ENCODE measurements at regions not wholly inside any gene's neighbourhood (a gene's known extent, or its start where the extent isn't known, plus 50 kb on each side); places are given as distances from the start of the nearest gene placed in this dataset.
"Not testable (repeated sequence)": the region's sequence is repeated elsewhere in the genome, so short reads cannot be mapped to it uniquely, and the experiment has no call there.

DNA sequence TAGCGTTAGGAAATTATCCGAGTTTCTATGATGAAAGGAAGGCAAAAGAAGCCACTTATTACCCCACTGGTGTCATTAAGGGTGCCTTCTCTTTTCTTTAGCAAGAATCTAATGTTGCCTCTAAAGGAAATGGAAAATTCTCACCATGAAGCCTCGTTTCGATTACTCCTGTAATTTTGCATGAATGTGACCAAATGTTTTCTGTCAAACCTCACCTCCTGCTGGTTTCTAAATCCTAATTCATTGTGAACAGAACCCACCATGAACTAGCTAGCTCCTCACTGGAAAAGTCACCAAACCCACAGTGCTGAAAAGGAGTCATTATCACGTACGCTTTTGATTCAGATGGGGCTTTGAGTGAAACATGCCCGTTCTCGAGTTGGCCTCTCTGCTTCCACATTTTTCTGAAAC is 119.9 kb downstream of the COPS8 start:
- no peaks in the 10 kb centered on the region for H3K4me1 Mint-ChIP-seq
- H3K4me3 Mint-ChIP-seq = no peak overlapping the region
- DNase-seq = no peak
- no peaks in the 10 kb centered on the region for H3K9me3 Mint-ChIP-seq
- H3K36me3 Mint-ChIP-seq (ENCODE audit: low read depth) = no peaks in the 10 kb centered on the region
- POLR2A ChIA-PET = no interaction called here
- H3K27ac Mint-ChIP-seq = no peak overlapping the region
- no peaks in the 10 kb centered on the region for H3K27me3 Mint-ChIP-seq
- CTCF ChIA-PET = no interaction called here

DNA sequence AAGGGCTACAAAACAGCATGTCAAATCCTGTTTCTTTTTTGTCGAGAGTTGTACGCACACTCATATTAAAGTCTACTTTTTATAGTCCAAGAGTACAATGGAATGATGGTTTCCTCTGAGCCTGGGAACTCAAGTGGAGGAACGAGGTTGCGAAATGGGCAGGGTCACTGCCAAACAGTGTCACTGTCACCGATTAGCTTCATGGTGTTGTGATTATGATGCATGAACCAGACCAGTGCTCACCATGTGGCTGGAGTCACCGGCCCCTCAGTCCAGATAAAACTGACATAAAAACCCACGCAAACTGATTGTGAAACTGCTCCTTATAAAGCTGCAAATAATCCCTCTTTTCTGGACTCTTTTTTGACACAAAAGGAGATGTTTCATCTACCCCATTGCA is 122.0 kb downstream of the COPS8 start:
- no peaks in the 10 kb centered on the region for H3K9me3 Mint-ChIP-seq
- ChIA-PET POLR2A (no interaction called here), CTCF (interaction anchor here (0.6 to 1.2 kb wide), 2 partner anchors 11 to 355 kb away, joined by 3 read pairs; no protein-coding TSS in a partner anchor)
- H3K4me1 Mint-ChIP-seq = no peaks in the 10 kb centered on the region
- no peak for DNase-seq
- H3K36me3 Mint-ChIP-seq (ENCODE audit: low read depth) = no peaks in the 10 kb centered on the region
- no peak overlapping the region for H3K27ac Mint-ChIP-seq
- H3K27me3 Mint-ChIP-seq = no peaks in the 10 kb centered on the region
- no peak overlapping the region for H3K4me3 Mint-ChIP-seq

DNA sequence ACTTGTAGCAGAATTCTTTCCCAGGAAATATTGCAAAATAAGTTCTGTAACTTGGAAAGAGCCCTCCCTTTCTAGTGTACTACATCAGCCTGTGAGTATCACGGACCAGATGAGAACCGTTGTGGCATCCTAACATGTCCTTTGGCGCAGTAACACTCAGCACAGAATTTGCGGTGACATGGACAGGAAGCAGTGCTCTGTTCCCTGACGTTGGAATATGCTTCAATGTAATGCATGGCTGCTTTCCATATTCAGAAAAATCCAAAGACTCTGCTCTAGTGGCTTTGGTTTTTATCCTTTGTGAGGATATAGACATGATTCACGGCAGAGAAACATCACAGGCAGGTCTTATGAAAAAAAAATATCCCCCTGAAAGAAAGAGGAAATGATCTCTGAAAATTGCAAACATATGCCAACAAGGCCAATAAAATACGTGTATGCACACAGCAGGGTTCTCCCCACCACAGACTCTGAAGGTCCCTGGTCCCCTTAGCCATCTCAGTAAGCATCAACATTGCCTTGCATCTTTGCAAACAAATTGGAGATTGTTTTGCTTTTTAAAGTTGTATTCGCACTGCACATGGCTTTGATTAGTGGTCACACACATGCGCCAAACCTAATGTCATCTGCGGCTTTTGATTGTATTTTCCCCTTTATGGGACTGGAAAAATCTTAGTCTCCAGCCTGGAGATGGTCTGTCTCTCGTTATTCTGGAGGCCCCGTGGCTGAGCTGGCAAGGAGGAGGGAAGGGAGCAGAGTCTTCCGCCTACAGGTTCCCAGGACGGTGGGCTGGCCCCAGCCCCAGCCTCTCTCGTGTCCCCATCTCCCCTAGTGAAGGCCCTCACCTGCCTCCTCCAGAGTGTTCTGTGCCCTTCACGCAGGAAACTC is 122.9 kb downstream of the COPS8 start:
- H3K27ac Mint-ChIP-seq = no peak overlapping the region
- no peak for DNase-seq
- H3K4me1 Mint-ChIP-seq = no peaks in the 10 kb centered on the region
- ChIA-PET CTCF (no interaction called here), POLR2A (no interaction called here)
- H3K36me3 Mint-ChIP-seq (ENCODE audit: low read depth) = no peaks in the 10 kb centered on the region
- no peaks in the 10 kb centered on the region for H3K9me3 Mint-ChIP-seq
- no peak overlapping the region for H3K4me3 Mint-ChIP-seq
- no peaks in the 10 kb centered on the region for H3K27me3 Mint-ChIP-seq

DNA sequence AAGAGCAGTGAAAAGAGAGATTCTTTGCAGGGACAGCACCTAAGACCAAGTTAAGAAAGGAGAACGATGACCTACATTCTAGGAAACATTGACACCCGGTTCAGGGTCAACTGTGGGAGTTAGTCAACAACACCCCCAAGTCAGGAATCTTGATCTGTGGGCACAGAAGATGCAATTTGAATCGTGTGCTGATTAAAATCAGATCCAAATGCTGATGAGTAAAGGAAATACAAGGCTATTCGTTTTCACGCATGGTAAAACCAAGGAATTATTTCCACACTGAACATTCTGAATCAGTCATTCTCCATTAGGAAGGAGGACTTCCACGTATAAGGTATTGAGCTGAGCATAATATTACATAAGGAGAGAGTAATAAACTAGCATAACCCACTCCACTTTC is 124.2 kb downstream of the COPS8 start:
- ChIA-PET POLR2A (no interaction called here), CTCF (no interaction called here)
- Mint-ChIP-seq H3K27ac (no peak overlapping the region), H3K27me3 (no peaks in the 10 kb centered on the region), H3K4me3 (no peak overlapping the region), H3K4me1 (no peaks in the 10 kb centered on the region), H3K36me3 (ENCODE audit: low read depth) (no peaks in the 10 kb centered on the region), H3K9me3 (no peaks in the 10 kb centered on the region)
- DNase-seq = no peak

DNA sequence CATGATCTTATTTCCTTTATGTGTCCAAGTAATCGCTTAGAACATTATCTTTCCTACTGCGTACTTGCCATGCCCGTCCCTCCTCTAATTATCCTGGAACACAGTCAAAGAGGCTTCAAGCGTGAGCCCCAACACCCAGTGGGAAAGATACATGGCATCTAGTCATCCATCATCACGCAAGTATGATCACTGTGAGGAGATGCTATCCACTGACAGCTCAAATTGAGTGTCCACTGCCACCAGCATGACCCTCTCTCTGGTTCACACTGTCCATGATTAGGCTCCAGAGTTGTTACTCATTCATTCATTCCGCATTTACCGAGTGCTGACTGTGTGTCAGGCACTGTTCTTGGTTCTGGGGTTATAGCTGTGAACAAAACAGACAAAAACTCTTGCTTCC is 124.6 kb downstream of the COPS8 start:
- Mint-ChIP-seq H3K4me3 (no peak overlapping the region), H3K36me3 (ENCODE audit: low read depth) (no peaks in the 10 kb centered on the region), H3K9me3 (no peaks in the 10 kb centered on the region), H3K4me1 (no peaks in the 10 kb centered on the region), H3K27ac (no peak overlapping the region), H3K27me3 (no peaks in the 10 kb centered on the region)
- ChIA-PET POLR2A (no interaction called here), CTCF (no interaction called here)
- DNase-seq = no peak

DNA sequence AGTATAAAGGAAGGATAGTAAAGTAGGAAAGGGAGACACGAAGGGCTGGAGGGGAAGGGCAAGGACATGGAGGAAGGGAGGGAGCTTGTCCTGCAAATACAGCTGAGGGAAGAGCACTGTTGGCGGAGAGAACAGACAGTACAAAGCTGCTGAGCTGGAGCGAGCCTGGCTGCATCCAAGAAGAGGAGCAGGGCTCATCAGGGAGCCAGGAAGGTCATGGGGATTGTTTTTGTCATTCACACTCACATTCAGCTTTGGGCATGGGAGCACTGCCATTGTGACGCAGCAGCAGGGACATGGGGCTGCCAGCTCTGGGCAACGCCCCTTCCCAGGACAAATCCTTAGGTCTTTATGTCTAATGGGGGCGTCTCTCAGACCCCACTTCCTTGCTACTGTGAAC is 125.1 kb downstream of the COPS8 start:
- Mint-ChIP-seq H3K36me3 (ENCODE audit: low read depth) (no peaks in the 10 kb centered on the region), H3K9me3 (no peaks in the 10 kb centered on the region), H3K27ac (no peak overlapping the region), H3K27me3 (no peaks in the 10 kb centered on the region), H3K4me3 (no peak overlapping the region), H3K4me1 (no peaks in the 10 kb centered on the region)
- DNase-seq = no peak
- POLR2A ChIA-PET = no interaction called here
- CTCF ChIA-PET = no interaction called here

DNA sequence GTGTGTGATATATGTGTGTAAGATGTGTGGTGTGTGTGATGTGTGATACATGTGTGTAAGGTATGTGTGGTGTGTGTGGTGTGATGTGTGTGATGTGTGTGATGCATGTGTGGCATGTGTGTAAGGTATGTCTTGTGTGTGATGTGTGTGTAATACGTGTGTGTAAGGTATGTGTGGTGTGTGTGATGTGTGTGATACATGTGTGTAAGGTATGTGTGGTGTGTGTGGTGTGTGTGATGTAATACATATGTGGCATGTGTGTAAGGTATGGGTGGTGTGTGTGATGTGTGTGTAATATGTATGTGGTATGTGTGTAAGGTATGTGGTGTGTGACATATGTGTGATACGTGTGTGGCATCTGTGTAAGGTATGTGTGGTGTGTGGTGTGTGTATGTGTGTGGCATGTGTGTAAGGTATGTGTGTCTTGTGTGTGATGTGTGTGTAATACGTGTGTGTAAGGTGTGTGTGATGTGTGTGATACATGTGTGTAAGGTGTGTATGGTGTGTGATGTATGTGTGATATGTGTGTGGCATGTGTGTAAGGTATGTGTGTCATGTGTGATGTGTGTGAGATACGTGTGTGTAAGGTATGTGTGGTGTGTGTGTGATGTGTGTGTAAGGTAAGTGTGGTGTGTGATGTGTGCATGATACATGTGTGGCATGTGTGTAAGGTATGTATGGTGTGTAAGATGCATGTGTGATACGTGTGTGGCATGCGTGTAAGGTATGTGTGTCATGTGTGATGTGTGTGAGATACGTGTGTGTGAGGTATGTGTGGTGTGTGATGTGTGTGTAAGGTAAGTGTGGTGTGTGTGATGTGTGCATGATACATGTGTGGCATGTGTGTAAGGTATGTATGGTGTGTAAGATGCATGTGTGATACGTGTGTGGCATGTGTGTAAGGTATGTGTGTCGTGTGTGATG is 126.9 kb downstream of the COPS8 start:
- H3K4me3 Mint-ChIP-seq; POLR2A ChIA-PET; H3K4me1 Mint-ChIP-seq; H3K27ac Mint-ChIP-seq; H3K36me3 Mint-ChIP-seq (ENCODE audit: low read depth); H3K9me3 Mint-ChIP-seq; H3K27me3 Mint-ChIP-seq; DNase-seq; CTCF ChIA-PET: not testable (repeated sequence)

DNA sequence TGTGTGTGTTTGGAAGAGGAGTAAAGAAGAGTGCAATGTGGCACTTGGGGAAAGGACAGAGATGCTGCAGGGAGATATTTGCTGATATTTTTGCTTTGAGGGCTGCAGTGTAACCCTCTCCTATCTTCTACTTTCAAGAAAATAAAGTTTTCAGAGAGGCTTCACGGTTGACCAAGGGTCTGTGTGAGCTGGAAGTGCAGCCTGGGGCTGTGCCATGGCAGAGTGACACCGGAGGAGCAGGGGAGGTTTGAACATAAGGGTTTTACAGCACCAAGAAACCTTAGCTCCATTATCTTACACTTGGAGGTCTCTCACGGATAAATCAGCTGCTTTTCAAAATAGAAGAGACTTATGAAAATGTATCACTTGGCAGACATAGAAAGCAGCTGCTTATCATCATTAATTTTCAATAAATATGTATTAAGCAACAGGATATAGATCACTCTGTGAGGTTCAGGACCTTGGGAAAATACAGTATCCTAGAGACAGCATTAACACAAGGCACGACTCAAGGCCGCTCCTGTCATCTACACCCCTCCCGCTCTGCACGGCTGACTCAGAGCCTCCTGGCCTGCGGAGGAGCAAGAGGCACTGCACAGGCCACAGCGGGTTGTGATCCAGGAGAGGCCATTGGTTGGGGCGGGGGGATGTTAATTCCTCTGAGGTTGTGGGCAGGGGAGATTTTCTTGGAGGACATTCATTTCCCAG is 127.8 kb downstream of the COPS8 start:
- Mint-ChIP-seq H3K4me1 (no peaks in the 10 kb centered on the region), H3K4me3 (no peak overlapping the region), H3K9me3 (no peaks in the 10 kb centered on the region), H3K27me3 (no peaks in the 10 kb centered on the region), H3K27ac (no peak overlapping the region), H3K36me3 (ENCODE audit: low read depth) (no peaks in the 10 kb centered on the region)
- ChIA-PET CTCF (no interaction called here), POLR2A (no interaction called here)
- DNase-seq = no peak

DNA sequence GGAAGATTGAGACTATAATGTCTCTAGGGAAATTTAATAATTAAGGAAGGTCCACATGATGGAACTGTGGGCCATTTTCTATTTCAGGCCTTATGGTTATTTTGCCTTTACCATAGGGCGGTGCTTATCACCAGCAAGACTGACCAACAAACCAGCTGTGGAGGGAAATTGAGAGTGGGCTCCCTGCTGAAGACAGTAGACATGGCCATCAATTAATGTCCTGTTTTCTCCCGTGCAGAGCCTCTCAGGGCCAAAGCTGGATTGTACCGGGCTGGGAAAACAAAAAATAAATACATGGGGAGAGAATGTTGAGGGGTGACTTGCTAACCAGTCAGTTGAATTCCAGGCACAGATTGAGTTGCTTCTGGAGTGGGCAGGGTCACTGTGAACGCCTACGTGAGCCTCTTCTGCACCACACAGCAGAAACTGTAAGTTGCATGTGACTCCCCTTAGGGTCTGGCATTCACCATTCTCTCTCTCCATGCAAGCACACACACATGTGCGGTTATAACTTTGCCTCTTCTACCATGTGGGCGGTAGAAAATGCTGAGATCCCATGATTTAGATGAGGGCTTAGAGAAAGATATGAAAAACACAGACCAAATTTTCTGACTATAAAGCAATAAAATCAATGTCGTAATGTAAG is 128.5 kb downstream of the COPS8 start:
- Mint-ChIP-seq H3K27me3 (no peaks in the 10 kb centered on the region), H3K4me3 (no peak overlapping the region), H3K9me3 (no peaks in the 10 kb centered on the region), H3K27ac (no peak overlapping the region), H3K4me1 (no peaks in the 10 kb centered on the region), H3K36me3 (ENCODE audit: low read depth) (no peaks in the 10 kb centered on the region)
- ChIA-PET CTCF (no interaction called here), POLR2A (no interaction called here)
- no peak for DNase-seq

DNA sequence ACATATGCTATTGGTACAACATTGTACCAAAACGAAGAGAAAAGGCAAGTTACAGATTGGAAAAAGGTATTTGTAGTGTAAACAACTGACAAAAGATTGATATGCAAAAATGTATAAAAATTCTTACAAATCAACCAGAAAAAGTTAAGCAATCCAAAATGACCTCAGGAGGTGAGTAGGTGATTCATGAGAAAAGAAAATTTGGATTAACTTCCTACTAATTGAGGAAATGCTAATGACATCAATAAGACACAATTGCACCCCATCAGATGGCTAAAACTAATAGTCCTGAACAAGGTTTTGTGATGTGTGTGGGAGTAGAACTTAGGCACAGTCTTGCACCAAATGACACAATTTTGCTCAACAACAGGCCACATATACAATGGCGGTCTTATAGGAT is 129.3 kb downstream of the COPS8 start:
- no peak for DNase-seq
- Mint-ChIP-seq H3K4me1 (no peaks in the 10 kb centered on the region), H3K9me3 (no peaks in the 10 kb centered on the region), H3K36me3 (ENCODE audit: low read depth) (no peaks in the 10 kb centered on the region), H3K27ac (no peak overlapping the region), H3K27me3 (no peaks in the 10 kb centered on the region), H3K4me3 (no peak overlapping the region)
- ChIA-PET CTCF (no interaction called here), POLR2A (no interaction called here)

DNA sequence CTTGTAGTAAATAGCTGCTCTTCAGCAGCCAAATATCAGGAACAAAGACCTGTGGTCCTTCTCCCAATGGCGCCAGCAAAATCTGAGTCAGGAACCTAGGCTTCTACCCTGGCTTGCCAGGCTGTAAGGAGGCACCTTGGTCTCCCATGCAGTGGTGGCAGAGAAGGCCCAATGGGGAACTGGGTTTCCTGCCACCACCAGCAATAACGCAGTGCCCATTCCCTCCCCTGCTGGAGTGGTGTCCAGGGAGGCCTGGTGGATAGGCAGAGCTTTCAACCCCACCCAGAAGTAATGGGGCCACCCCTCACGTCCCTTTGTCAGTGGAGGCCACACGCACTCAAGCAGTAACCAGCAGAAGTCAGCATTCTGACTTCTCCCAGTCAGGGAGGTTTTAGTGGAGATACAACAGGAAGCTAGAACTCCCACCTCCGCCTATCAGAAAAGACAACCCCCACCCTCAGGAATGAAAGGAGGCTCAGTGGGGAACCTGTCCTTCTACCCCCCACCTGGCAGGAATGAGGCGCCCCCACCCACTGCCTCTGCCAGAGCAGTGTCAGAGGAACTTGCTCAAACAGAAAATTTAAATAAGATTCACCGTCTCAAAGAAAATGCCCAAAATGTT is 132.4 kb downstream of the COPS8 start:
- POLR2A ChIA-PET = no interaction called here
- no peaks in the 10 kb centered on the region for H3K9me3 Mint-ChIP-seq

DNA sequence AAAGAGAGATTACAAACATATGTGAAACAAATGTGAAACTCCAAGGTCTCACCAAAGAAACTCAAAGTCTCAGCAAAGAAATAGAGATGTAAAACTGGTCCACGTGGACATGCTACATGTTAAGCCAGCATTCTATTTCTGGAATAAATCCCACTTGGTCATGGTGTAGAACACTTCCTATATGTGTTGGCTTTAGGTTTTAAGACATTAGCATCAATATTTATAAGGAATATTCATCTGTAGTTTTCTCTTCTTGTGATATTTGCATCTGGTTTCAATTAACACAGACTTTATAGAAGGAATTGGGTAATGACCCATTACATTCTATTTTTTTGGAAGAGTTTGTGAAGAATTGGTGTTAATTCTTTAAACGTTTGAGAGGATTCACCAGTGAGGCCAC is 133.1 kb downstream of the COPS8 start:
- no peaks in the 10 kb centered on the region for H3K9me3 Mint-ChIP-seq
- no peak for DNase-seq
- H3K4me3 Mint-ChIP-seq = no peak overlapping the region
- H3K36me3 Mint-ChIP-seq (ENCODE audit: low read depth) = no peaks in the 10 kb centered on the region
- H3K4me1 Mint-ChIP-seq = no peaks in the 10 kb centered on the region
- CTCF ChIA-PET = no interaction called here
- POLR2A ChIA-PET = no interaction called here
- H3K27me3 Mint-ChIP-seq = peaks cover 4% of the 10 kb centered on the region
- H3K27ac Mint-ChIP-seq = no peak overlapping the region

More for the DNA sequence above, 132.4 kb downstream of the COPS8 start:
- no peak for DNase-seq
- Mint-ChIP-seq H3K4me3 (no peak overlapping the region), H3K27me3 (peaks cover 4% of the 10 kb centered on the region), H3K36me3 (ENCODE audit: low read depth) (no peaks in the 10 kb centered on the region), H3K4me1 (no peaks in the 10 kb centered on the region), H3K27ac (no peak overlapping the region)
- CTCF ChIA-PET = no interaction called here
